ENCODE measurements at regions not wholly inside any gene's neighbourhood (a gene's known extent, or its start where the extent isn't known, plus 50 kb on each side); places are given as distances from the start of the nearest gene placed in this dataset.

DNA sequence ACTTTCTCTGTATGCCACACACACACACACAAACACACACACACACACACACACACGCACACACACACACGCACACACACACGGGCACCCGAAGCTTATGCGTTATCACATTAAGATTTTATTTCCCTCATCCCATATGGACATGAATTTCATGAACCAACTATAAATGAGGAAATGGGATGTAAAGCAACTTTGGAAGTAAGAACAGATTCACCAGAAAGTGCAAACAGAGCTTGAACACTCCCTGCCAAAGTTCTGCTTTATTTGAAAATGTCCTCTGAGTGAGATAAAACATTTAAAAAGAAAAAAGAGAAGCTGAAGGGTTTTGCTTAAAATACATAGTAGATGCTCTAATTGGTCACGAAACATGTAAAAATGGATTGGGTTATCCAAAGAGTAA lies 90.4 kb upstream of the OTX2 start:
- Histone ChIP-seq H3K27me3 (ENCODE audit: low read depth, low read length) (peaks cover 17% of the 10 kb centered on the region), H3K9ac (ENCODE audit: low read length) (no peak overlapping the region), H3K4me1 (ENCODE audit: low read length) (no peaks in the 10 kb centered on the region), H2AFZ (ENCODE audit: low read depth, low read length) (no peak overlapping the region), H4K20me1 (ENCODE audit: insufficient read depth, low read length) (no peaks in the 10 kb centered on the region), H3K4me3 (ENCODE audit: low read length) (no peak overlapping the region), H3K4me2 (ENCODE audit: low read length) (no peak overlapping the region), H3K36me3 (replicated peaks; ENCODE audit: low read depth, low read length) (no peaks in the 10 kb centered on the region), H3K27ac (ENCODE audit: low read length) (no peak overlapping the region), H3K79me2 (ENCODE audit: low read length) (no peaks in the 10 kb centered on the region), H3K9me3 (ENCODE audit: insufficient read depth, low read length) (no peaks in the 10 kb centered on the region)
- no peak for TF ChIP-seq EZH2phosphoT487 (IDR thresholded peaks at IDR 0.05; ENCODE audit: low read depth)
- TF ChIP-seq, protein P1, sequence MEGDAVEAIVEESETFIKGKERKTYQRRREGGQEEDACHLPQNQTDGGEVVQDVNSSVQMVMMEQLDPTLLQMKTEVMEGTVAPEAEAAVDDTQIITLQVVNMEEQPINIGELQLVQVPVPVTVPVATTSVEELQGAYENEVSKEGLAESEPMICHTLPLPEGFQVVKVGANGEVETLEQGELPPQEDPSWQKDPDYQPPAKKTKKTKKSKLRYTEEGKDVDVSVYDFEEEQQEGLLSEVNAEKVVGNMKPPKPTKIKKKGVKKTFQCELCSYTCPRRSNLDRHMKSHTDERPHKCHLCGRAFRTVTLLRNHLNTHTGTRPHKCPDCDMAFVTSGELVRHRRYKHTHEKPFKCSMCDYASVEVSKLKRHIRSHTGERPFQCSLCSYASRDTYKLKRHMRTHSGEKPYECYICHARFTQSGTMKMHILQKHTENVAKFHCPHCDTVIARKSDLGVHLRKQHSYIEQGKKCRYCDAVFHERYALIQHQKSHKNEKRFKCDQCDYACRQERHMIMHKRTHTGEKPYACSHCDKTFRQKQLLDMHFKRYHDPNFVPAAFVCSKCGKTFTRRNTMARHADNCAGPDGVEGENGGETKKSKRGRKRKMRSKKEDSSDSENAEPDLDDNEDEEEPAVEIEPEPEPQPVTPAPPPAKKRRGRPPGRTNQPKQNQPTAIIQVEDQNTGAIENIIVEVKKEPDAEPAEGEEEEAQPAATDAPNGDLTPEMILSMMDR (IDR thresholded peaks at IDR 0.05; ENCODE audit: low read depth, low read length) = no peak

DNA sequence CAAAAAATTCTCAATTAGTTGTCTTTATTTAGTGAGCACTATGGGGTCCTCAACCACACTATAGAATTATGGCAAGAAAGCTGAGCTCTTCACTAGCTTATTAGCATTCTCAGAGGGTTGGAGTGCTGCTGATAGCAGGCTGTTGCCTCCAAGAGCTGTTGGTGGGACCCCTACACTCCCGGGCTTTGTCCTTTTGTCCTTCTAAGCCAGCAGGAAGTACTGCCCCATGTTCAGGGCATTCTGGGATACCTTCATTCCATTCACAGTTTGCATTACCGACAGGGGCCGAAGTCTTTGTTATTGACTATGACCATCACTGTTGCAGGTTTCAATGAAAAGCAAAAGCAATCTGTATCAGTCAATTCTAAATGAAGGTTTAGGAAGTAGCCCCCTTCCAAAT lies 89.5 kb upstream of the OTX2 start:
- Histone ChIP-seq H4K20me1 (ENCODE audit: insufficient read depth, low read length) (no peaks in the 10 kb centered on the region), H3K79me2 (ENCODE audit: low read length) (no peaks in the 10 kb centered on the region), H3K9me3 (ENCODE audit: insufficient read depth, low read length) (no peaks in the 10 kb centered on the region), H3K4me1 (ENCODE audit: low read length) (no peaks in the 10 kb centered on the region), H3K4me2 (ENCODE audit: low read length) (no peak overlapping the region), H2AFZ (ENCODE audit: low read depth, low read length) (no peak overlapping the region), H3K9ac (ENCODE audit: low read length) (no peak overlapping the region), H3K27me3 (ENCODE audit: low read depth, low read length) (peaks cover 17% of the 10 kb centered on the region), H3K36me3 (replicated peaks; ENCODE audit: low read depth, low read length) (no peaks in the 10 kb centered on the region), H3K27ac (ENCODE audit: low read length) (no peak overlapping the region), H3K4me3 (ENCODE audit: low read length) (no peak overlapping the region)
- TF ChIP-seq EZH2phosphoT487 (IDR thresholded peaks at IDR 0.05; ENCODE audit: low read depth) = no peak
- TF ChIP-seq, protein P1 (IDR thresholded peaks at IDR 0.05; ENCODE audit: low read depth, low read length) = no peak

DNA sequence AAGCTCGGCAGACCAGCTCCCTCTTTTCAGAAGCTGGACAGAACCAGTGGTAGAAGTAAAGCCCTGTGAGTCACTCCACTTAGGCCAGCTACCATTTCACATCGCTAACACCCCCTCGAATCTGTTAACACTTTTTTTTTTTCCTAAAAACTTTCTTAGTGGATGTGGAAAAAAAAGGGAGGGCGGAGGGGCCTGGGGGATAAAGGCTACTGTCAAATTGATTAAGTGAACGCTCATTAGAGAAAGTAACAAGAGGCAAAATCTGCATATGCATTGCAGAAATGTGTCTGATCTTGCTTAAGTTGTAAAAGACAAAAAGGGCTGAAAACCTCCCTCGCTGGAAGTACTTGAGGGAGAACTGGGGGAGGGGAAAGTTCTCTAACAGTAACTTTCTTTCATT lies 86.6 kb upstream of the OTX2 start:
- Histone ChIP-seq H3K36me3 (replicated peaks; ENCODE audit: low read depth, low read length) (no peaks in the 10 kb centered on the region), H3K4me3 (ENCODE audit: low read length) (no peak overlapping the region), H3K27ac (ENCODE audit: low read length) (no peak overlapping the region), H3K9me3 (ENCODE audit: insufficient read depth, low read length) (no peaks in the 10 kb centered on the region), H2AFZ (ENCODE audit: low read depth, low read length) (no peak overlapping the region), H3K27me3 (ENCODE audit: low read depth, low read length) (peaks cover 16% of the 10 kb centered on the region; the same call in 1 of the 2 replicates), H3K4me2 (ENCODE audit: low read length) (no peak overlapping the region), H4K20me1 (ENCODE audit: insufficient read depth, low read length) (no peaks in the 10 kb centered on the region), H3K9ac (ENCODE audit: low read length) (no peak overlapping the region), H3K79me2 (ENCODE audit: low read length) (no peaks in the 10 kb centered on the region), H3K4me1 (ENCODE audit: low read length) (no peaks in the 10 kb centered on the region)
- no peak for TF ChIP-seq EZH2phosphoT487 (IDR thresholded peaks at IDR 0.05; ENCODE audit: low read depth)
- TF ChIP-seq, protein P1 (IDR thresholded peaks at IDR 0.05; ENCODE audit: low read depth, low read length) = no peak

DNA sequence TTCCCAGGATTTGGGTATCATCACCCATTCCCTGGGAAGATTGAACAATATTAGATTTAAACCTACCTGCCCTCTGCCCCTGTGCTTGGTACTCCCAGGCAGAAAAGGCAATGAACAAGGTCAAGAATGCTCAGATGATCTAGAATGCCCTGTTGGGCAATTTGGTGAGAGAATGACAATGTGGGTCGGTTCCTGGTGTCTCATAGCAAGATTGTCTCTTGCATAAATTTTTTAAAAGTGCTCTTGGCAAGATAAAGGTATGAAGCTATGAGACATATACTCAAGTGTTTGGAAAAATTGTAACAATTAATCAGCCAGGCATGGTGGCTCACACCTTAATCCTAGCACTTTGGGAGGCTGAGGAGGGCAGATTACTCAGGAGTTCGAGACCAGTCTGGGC lies 86.0 kb upstream of the OTX2 start:
- H3K36me3 ChIP-seq (replicated peaks; ENCODE audit: low read depth, low read length) = no peaks in the 10 kb centered on the region
- H3K27ac ChIP-seq (ENCODE audit: low read length) = no peak overlapping the region
- no peaks in the 10 kb centered on the region for H3K9me3 ChIP-seq (ENCODE audit: insufficient read depth, low read length)
- H3K4me3 ChIP-seq (ENCODE audit: low read length) = no peak overlapping the region
- TF ChIP-seq, protein P1 (IDR thresholded peaks at IDR 0.05; ENCODE audit: low read depth, low read length) = no peak
- no peak for TF ChIP-seq EZH2phosphoT487 (IDR thresholded peaks at IDR 0.05; ENCODE audit: low read depth)
- no peak overlapping the region for H3K4me2 ChIP-seq (ENCODE audit: low read length)
- H3K9ac ChIP-seq (ENCODE audit: low read length) = no peak overlapping the region
- no peaks in the 10 kb centered on the region for H3K79me2 ChIP-seq (ENCODE audit: low read length)
- no peaks in the 10 kb centered on the region for H4K20me1 ChIP-seq (ENCODE audit: insufficient read depth, low read length)
- H3K27me3 ChIP-seq (ENCODE audit: low read depth, low read length) = peaks cover 21% of the 10 kb centered on the region; the same call in 1 of the 2 replicates
- H3K4me1 ChIP-seq (ENCODE audit: low read length) = no peaks in the 10 kb centered on the region
- no peak overlapping the region for H2AFZ ChIP-seq (ENCODE audit: low read depth, low read length)

Measured in OCI-LY3 (cell line).